ENCODE measurements at regions not wholly inside any gene's neighbourhood (a gene's known extent, or its start where the extent isn't known, plus 50 kb on each side); places are given as distances from the start of the nearest gene placed in this dataset.

DNA sequence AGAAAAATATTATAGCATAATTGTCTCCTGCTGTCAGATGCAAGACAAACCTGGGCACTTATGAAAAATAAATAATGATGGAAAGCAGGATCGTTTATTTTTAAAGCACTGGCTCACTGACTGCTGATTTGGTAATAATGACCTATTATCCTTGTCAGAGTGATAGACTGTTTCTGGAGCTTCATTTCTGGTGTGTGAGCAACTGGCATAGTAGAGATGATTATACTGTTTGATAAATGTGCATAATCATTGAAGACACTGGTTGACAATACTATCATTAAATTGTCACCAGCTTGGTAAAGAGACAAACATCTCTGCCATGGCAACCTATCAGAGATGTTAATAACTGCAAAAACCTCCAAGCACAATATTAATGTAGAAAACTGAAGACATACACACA, 179.9 kb upstream of the ZNF644 start:
- TF ChIP-seq NFE2L1 (CRISPR knock-in tag; IDR thresholded peaks at IDR 0.05) (no peak), GABPB1 (CRISPR knock-in tag; IDR thresholded peaks at IDR 0.05) (no peak)
- TF ChIP-seq, protein P1, sequence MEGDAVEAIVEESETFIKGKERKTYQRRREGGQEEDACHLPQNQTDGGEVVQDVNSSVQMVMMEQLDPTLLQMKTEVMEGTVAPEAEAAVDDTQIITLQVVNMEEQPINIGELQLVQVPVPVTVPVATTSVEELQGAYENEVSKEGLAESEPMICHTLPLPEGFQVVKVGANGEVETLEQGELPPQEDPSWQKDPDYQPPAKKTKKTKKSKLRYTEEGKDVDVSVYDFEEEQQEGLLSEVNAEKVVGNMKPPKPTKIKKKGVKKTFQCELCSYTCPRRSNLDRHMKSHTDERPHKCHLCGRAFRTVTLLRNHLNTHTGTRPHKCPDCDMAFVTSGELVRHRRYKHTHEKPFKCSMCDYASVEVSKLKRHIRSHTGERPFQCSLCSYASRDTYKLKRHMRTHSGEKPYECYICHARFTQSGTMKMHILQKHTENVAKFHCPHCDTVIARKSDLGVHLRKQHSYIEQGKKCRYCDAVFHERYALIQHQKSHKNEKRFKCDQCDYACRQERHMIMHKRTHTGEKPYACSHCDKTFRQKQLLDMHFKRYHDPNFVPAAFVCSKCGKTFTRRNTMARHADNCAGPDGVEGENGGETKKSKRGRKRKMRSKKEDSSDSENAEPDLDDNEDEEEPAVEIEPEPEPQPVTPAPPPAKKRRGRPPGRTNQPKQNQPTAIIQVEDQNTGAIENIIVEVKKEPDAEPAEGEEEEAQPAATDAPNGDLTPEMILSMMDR (IDR thresholded peaks at IDR 0.05): no peak
- TF ChIP-seq, protein P2, sequence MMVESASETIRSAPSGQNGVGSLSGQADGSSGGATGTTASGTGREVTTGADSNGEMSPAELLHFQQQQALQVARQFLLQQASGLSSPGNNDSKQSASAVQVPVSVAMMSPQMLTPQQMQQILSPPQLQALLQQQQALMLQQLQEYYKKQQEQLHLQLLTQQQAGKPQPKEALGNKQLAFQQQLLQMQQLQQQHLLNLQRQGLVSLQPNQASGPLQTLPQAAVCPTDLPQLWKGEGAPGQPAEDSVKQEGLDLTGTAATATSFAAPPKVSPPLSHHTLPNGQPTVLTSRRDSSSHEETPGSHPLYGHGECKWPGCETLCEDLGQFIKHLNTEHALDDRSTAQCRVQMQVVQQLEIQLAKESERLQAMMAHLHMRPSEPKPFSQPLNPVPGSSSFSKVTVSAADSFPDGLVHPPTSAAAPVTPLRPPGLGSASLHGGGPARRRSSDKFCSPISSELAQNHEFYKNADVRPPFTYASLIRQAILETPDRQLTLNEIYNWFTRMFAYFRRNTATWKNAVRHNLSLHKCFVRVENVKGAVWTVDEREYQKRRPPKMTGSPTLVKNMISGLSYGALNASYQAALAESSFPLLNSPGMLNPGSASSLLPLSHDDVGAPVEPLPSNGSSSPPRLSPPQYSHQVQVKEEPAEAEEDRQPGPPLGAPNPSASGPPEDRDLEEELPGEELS (CRISPR knock-in tag; IDR thresholded peaks at IDR 0.05): no peak
